Panc1 (cell line): ENCODE measurements at regions not wholly inside any gene's neighbourhood (a gene's known extent, or its start where the extent isn't known, plus 50 kb on each side); places are given as distances from the start of the nearest gene placed in this dataset.

Source experiments
- CTCF ChIP-seq: fragments of 450-650 bp; IDR thresholded peaks from 2 replicates; pipeline ENCODE4 v1.5.1; 2017; ENCODE audit warnings: mild to moderate bottlenecking
- POLR2AphosphoS5 ChIP-seq: IDR thresholded peaks from 2 replicates; pipeline ENCODE4 v1.6.1; 2012; ENCODE audit warnings: mild to moderate bottlenecking, low read depth, low read length, moderate library complexity
- REST ChIP-seq, 2 experiments: IDR thresholded peaks; 2 replicates each; pipeline ENCODE4 v1.6.1; 2011 to 2012; ENCODE audit warnings: low read depth in 2 of 2, control low read depth in 1 of 2, low read length in 1 of 2, mild to moderate bottlenecking in 1 of 2, moderate library complexity in 1 of 2; ENCODE audit not compliant: insufficient read depth in 1 of 2
- SIN3A ChIP-seq: IDR thresholded peaks from 2 replicates; pipeline ENCODE4 v1.6.1; 2012; ENCODE audit warnings: low read depth, mild to moderate bottlenecking, low read length, moderate library complexity, borderline replicate concordance; ENCODE audit not compliant: insufficient read depth
- TCF7L2 ChIP-seq: IDR thresholded peaks from 2 replicates; pipeline ENCODE4 v1.6.1; 2011; ENCODE audit warnings: mild to moderate bottlenecking, low read depth, low read length, inconsistent platforms

GRCh38 chr4:184907216-184907615 is 81.4 kb upstream of the ACSL1 start:
- no peak for TF ChIP-seq CTCF
- no peak for TF ChIP-seq POLR2AphosphoS5
- no peak for TF ChIP-seq TCF7L2
- TF ChIP-seq SIN3A = no peak
- no peak for TF ChIP-seq REST (IDR thresholded peaks at IDR 0.05; ENCODE audit: insufficient read depth in 1 of 2, low read depth in 2 of 2, low read length in 1 of 2)
